ENCODE measurements at regions not wholly inside any gene's neighbourhood (a gene's known extent, or its start where the extent isn't known, plus 50 kb on each side); places are given as distances from the start of the nearest gene placed in this dataset.

DNA sequence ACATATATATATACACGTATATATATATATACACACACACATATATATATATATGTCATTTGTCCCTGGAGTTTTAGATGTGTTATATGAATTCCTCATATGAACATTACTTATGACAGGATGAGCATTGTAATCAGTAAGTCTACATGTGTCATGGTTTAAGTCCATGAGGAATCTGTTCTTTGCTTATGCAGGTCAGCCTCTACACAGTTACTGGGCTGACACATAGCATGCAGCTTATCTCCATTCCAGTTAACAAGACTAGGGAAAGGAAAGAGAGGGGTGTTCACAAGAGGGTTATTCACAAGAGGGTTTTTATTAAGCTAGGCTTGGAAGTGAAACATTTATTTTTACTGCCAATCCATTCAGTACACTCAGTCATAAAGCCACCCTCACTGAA, 226.7 kb downstream of the SNX13 start:
- TF ChIP-seq EZH2 (IDR thresholded peaks at IDR 0.05; ENCODE audit: borderline replicate concordance, insufficient read depth, low read length, poor library complexity, severe bottlenecking) (no peak), CTCF (IDR thresholded peaks at IDR 0.05; ENCODE audit: poor library complexity, severe bottlenecking) (no peak), MXI1 (conservative IDR thresholded peaks at IDR 0.05; ENCODE audit: poor library complexity, severe bottlenecking) (no peak), POLR2AphosphoS5 (IDR thresholded peaks at IDR 0.05) (no peak), EP300 (conservative IDR thresholded peaks at IDR 0.05; ENCODE audit: poor library complexity, severe bottlenecking) (no peak), REST (IDR thresholded peaks at IDR 0.05; ENCODE audit: borderline replicate concordance) (no peak)
